HG03457 (cell line): ENCODE measurements at regions not wholly inside any gene's neighbourhood (a gene's known extent, or its start where the extent isn't known, plus 50 kb on each side); places are given as distances from the start of the nearest gene placed in this dataset.
"Not testable (repeated sequence)": the region's sequence is repeated elsewhere in the genome, so short reads cannot be mapped to it uniquely, and the experiment has no call there.

Experiments
- ATAC-seq: cut with Tn5 transposase; IDR thresholded peaks from one replicate; pipeline ENCODE4 v1.9.1; 2021; ENCODE audit warnings: moderate number of reproducible peaks; ENCODE audit not compliant: unreplicated experiment

DNA sequence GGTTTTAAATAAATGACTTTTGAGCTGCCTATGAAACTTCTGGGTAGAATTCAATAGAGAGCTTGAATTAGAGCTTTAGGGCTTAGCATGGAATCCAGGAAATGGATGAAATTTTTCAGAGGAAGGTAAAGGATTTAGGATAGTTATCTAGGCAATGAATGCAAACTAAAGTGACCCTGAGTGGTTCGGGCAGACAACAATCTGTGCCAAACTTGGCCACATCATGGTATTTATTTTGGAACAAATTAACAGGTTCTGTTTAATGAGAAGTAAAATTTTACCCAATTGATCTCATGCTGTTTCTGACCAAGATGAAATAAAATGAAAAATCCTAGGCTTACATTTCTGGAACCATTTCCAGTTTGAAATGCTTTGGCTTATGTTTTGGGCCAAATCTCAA, 934.4 kb downstream of the MAT2B start:
- ATAC-seq, result no peak

DNA sequence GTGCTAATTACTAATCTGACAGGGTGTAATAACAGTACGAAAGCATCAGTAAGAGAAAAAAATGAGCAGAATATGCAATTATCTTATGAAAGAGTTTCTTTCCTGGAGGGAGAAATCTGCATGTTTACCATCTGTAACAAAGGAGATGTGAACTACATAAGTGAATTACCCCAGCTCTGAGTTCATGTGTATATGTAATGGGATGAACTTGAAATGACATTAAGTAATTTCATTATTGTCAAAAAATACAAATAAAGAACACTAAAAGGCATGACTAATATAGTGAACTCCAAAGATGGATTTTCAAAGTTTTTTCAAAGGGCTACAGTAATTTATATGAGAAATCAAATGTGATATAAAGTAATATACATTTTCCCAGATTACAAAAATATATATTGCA, 944.0 kb downstream of the MAT2B start:
- no peak for ATAC-seq

DNA sequence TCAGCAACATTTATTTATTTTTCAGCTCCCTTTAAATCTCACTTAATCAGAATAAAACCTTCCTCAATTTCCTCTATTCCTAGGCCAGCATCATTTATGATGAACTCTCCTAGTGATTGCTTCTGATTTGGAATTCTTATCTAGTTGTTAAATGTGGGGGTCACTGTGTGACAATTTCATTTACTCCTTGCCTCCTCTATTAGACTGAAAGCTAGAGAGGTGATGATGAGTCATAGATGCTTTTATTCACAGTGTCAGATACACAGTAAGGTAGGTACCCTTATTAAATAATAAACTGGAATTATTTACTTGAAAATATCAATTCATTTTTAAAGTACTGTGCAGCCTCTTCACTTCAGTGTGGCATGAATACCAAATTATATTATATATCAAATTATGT, 960.6 kb downstream of the MAT2B start:
- ATAC-seq, result no peak

DNA sequence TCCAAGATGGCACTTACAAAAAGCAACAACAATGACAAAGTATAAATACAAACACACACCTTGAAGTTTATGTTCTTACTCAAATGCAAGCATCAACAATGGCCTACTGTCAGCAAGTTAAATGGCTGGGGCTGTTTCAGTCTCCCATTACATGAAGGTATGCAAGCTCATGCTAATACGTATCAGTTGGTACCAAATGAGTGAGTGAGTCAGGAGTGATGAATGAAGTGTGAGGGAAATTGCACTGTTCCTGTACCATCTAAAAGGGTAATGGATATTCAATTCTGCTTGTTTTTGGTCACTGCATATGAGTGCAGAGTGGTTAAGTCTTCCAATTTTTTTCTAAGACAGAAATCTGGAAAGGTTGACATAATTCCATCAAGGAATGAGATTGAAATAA, 964.9 kb downstream of the MAT2B start:
- no peak for ATAC-seq

DNA sequence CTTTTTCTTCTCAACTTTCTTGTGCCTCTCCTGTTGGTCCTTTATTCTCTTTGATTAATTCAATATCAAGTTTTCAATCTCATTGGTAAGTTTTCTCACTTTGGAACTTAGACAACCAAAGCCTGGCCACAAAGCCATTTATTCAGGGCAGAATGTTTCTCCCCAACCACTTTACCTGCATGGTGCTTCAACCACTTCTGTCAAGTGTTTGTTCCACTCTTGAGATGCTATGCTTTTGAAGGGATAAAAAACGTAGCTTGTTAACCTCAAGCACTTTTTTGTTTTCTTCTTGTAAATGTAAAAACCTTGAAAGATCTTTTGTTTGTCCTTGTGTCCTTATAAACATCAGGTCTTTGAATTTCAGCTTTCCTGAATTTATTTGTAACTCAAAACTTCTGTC, 966.7 kb downstream of the MAT2B start:
- no peak for ATAC-seq

- ATAC-seq, result no peak
Observed at GRCh38 chr5:164475339-164475977, 970.0 kb downstream of the MAT2B start.

- no peak for ATAC-seq
Observed at GRCh38 chr5:164481270-164481669, 975.9 kb downstream of the MAT2B start.

DNA sequence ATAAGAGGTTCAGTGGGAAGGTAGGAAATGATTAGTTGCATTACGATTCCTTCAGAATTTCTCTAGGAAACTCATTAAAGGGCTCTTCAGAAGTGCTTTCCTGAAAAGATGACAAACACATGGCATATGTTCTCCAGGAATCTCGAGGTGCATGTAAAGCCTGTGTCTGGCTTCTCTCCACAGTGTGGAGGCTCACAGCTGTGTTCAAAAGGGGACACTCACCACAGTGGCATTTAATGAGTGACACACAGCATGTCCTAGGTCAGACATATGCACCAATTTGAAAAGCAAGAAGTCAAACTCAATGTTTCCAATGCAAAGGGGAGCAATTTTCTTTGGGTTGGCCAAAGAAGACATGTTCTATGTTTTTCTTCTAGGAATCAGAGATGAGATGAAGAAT, 976.9 kb downstream of the MAT2B start:
- ATAC-seq, result no peak

- no peak for ATAC-seq
Observed at GRCh38 chr5:164484948-164485347, 979.5 kb downstream of the MAT2B start.

- ATAC-seq, result no peak
Observed at GRCh38 chr5:164487939-164488338, 982.5 kb downstream of the MAT2B start.

DNA sequence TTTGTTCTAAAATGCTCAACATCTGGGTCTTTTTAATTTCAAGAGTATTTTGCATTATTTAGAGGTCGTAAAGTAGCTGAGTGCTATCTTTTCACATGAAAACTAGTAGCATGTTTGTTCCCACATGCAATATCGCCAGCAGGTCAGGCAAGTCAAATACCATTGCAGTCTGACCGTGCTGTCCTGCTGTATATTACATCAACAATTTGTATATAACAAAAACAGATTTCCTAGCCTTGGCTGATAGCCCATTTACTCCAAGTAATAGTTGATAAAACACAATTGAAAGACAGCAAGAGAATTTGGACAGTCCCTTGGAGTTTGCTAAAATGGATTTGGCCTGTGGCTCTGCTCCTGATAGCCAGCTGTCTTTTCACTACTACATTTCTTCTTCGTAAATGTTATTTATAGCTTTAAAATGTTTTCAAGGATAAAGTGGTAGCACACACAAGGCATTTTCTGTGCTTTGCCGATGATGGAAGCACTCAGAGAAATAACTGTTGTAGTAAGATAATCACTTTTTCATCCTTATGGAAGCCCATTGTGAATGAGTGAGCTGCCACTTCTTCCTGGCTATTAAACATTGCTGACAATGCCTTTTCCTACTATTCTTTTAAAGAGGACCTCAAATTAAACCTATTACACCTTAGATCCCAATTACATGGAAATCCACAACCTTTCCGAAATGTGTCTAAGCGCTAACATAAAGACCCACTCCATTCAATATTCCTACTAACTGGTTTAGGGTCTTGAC, 992.1 kb downstream of the MAT2B start:
- no peak for ATAC-seq

- no peak for ATAC-seq
Observed at GRCh38 chr5:164498438-164498837, 993.0 kb downstream of the MAT2B start.

DNA sequence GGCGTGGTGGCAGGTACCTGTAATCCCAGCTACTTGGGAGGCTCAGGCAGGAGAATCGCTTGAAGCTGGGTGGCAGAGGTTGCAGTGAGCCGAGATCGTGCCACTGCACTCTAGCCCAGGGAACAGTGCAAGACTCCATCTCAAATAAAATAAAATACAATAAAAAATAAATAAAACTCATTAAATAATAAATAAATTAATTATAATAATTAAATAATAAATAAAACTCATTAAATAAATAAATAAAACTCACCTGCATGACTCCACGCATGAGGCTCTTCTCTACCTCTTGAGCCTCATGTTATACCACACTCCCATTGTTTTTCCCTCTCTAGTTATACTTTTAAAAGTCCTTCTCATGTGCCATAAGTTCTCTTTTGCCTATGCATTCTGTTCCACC, 995.4 kb downstream of the MAT2B start:
- ATAC-seq, result no peak

DNA sequence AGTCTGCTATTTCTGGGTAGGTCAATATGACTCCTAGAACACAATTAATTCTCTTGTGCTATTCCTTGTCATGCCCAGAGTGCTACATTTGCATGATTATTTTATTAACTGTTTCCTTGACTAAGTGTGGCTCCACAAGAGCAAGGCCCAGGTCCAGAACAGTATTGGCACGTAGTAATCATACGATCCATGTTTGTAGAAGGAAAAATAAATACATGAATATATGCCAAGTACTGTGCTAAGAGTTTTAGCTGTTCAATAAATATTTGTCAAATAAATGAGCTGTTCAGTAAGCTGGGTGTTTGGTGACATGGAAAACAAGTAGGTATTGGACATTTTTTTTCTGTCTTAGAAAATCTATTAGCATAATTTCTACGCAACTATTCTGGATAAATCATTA, 995.9 kb downstream of the MAT2B start:
- ATAC-seq, result no peak

GRCh38 chr5:164504141-164504772, 998.8 kb downstream of the MAT2B start:
- ATAC-seq, result peak; percentile 59

DNA sequence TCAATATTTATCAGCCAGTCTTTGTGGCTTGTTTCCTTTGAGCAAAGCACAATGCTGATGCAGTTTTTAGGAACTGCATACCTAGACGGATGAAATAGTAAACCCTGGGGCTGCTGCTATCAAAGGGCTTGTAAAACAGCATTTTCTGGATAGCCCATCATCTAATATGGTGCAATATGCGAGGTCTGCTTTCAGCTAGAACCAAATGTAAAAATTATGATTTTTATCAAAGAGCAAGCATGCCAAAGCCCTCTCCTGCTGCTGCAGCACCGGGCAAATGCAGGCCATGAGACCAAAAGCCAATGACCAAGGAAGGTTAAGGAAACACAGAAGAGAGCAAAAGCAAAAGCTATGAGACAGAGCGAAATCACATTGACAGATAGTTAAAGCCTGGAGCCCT, 1000.4 kb downstream of the MAT2B start:
- ATAC-seq, result no peak

DNA sequence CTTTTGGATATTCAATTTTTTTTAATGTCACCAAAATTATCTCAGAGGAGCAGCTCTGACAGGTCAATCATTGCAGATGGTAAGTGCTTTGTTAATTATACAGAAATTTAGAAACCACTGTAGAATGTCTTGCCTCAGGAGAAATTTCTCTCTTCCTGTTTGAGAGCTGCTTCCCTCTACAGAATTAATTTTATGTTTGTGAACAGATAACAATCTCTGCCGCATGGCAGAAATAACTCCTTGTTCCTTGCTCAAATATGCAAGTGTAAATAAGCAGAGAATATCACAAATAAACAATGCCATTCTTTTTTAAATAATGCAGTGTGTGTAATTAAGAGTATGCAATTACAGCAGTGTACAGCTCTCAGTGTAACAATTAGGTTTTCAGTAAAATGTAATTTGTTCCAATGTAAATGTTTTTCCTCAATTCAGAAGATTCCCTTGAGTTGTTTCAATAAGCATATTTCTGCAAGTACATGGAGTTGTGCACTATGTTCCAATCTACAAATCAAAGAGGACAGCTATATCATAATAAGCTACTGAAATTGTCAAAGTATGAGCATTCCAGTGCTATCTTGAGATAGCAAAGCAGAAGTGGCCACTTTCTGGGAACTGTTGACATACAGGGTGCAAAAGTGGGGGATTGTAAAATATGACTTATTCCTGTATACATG, 1012.8 kb downstream of the MAT2B start:
- no peak for ATAC-seq

DNA sequence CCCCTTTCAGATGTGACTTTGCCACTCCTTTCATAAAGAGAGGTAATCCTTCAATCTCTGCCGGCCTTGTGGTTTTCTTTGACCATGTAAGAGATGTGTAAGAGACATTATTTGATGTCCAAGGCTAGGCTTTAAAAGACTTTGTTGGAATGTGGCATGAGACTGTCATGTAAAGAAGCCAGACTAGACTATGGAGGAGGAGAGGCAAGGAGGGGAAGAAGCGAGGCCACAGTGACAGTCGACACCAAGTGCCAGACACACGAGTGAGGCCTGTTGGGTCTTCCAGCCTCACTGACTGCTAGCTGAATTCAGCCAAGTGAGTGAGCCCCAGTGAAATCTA, 1013.3 kb downstream of the MAT2B start:
- no peak for ATAC-seq

DNA sequence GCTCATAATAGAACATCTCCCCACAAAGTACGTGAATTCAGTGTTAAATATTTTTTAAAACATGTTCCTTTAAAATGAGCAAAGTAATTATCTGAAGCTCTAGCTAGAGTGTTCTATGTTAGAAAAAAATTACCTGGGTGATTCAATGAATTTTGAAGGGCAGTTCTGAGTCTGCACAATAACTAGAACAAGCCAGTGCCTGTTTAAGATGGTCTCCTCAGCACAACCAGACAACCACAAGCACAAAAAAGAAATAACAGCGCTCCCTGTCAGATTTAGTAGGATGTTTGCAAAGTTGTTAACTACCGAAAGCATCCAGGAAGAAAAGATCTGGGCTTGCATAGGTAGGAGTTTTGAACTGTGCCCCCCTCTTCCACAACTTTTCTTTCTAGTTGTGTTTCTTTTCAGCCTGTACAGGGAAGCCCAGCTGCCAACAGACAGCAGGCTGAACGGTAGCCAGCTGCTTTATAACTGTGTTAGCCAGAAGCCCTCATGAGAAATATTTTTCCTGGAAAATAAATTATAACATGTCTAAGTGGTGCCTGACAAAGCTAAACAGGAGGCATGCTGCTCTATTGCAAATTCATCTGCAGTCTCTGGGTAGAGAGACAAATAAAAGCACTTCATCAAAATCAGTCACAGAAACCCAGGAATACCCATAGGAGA, 1026.9 kb downstream of the MAT2B start:
- no peak for ATAC-seq

GRCh38 chr5:164533426-164533825, 1028.0 kb downstream of the MAT2B start:
- ATAC-seq, result not testable (repeated sequence)

- ATAC-seq, result no peak
Observed at GRCh38 chr5:164540174-164540573, 1034.8 kb downstream of the MAT2B start.
